ENCODE measurements at regions not wholly inside any gene's neighbourhood (a gene's known extent, or its start where the extent isn't known, plus 50 kb on each side); places are given as distances from the start of the nearest gene placed in this dataset.

DNA sequence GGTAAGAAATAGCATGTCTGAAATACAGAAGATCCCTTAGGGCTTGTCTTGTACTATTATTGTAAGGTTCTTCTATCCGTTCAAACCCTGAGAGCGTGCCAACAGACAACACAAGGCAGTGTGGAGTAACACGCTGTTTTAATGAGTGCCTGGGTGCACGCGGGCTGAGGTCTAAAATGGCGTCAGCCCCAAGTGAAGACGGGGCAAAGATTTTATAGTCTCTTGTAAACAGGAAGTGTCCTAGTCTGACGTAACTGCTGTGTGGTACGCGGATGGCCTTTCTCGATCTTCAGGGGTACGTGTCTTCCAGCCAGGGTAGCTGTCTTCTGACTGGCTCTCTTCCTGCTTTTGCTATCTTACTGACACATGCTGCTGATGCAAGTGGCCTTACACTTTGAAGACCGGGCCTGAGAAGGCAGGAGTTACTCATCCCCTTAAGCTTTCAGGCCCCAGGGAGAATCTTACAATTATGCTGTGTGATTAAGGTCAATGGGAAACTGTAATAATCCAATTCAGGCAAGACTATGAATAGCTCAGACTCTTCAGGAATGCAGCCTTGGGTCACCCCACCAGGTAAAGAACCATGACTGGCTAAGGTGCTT, 1812.0 kb upstream of the CDH9 start:
- Histone ChIP-seq H3K79me2 (ENCODE audit: low read length) (no peaks in the 10 kb centered on the region), H3K4me1 (ENCODE audit: low read length) (no peaks in the 10 kb centered on the region), H3K9me2 (replicated peaks; ENCODE audit: insufficient read depth, low read length) (no peaks in the 10 kb centered on the region), H4K20me1 (ENCODE audit: insufficient read depth, low read depth, low read length) (no peaks in the 10 kb centered on the region), H3K9me3 (ENCODE audit: low read length) (peaks cover 10% of the 10 kb centered on the region), H3K4me2 (ENCODE audit: low read depth, low read length, poor library complexity, severe bottlenecking) (no peak overlapping the region), H3K9ac (ENCODE audit: low read length) (no peak overlapping the region), H3K36me3 (ENCODE audit: insufficient read depth, low read length) (no peaks in the 10 kb centered on the region), H3K27me3 (ENCODE audit: low read length) (no peaks in the 10 kb centered on the region), H3K4me3 (ENCODE audit: low read length) (no peak overlapping the region), H2AFZ (ENCODE audit: low read length) (no peak overlapping the region), H3K27ac (ENCODE audit: low read length) (no peak overlapping the region)
- DNase-seq: no peak

DNA sequence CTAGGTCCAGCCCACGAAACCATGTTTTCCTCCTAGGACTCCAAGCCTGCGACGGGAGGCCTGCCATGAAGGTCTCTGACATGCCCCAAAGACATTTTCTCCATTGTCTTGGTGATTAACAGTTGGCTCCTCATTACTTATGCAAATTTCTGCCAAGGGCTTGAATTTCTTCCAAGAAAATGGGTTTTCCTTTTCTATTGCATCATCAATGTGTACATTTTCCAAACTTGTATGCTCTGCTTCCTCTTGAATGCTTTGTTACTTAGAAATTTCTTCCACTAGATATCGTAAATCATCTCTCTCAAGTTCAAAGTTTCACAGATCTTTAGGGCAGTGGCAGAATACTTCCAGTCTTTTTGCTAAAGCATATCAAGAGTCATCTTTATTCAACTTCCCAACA, 1792.7 kb upstream of the CDH9 start:
- Histone ChIP-seq H3K27ac (ENCODE audit: low read length) (no peak overlapping the region), H3K27me3 (ENCODE audit: low read length) (no peaks in the 10 kb centered on the region), H4K20me1 (ENCODE audit: insufficient read depth, low read depth, low read length) (no peaks in the 10 kb centered on the region), H3K9ac (ENCODE audit: low read length) (no peak overlapping the region), H3K9me3 (ENCODE audit: low read length) (peaks cover 11% of the 10 kb centered on the region), H3K36me3 (ENCODE audit: insufficient read depth, low read length) (no peaks in the 10 kb centered on the region), H3K9me2 (replicated peaks; ENCODE audit: insufficient read depth, low read length) (no peaks in the 10 kb centered on the region), H3K79me2 (ENCODE audit: low read length) (no peaks in the 10 kb centered on the region), H3K4me1 (ENCODE audit: low read length) (no peaks in the 10 kb centered on the region), H2AFZ (ENCODE audit: low read length) (no peak overlapping the region), H3K4me2 (ENCODE audit: low read depth, low read length, poor library complexity, severe bottlenecking) (no peak overlapping the region), H3K4me3 (ENCODE audit: low read length) (no peak overlapping the region)
- DNase-seq: no peak

DNA sequence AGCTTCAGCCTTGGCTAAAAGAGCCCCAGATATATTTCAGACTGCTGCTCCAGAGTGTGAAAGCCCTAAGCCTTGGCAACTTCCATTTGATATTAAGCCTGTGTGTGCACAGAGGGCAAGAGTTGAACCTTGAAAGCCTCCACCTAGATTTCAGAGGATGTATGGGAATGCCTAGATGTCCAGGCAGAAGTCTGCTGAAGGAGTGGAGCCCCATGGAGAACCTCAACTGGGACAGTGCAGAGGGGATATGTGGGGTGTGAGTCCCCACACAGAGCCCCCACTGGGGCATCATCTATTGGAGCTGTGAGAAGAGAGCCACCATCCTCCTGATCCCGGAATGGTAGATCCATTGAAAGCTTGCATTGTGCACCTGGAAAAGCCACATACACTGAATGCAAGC, 1784.8 kb upstream of the CDH9 start:
- Histone ChIP-seq H3K9me2 (replicated peaks; ENCODE audit: insufficient read depth, low read length) (no peaks in the 10 kb centered on the region), H3K9me3 (ENCODE audit: low read length) (peaks cover 6% of the 10 kb centered on the region; the same call in 1 of the 2 replicates), H2AFZ (ENCODE audit: low read length) (no peak overlapping the region), H3K27me3 (ENCODE audit: low read length) (no peaks in the 10 kb centered on the region), H3K9ac (ENCODE audit: low read length) (no peak overlapping the region), H3K4me2 (ENCODE audit: low read depth, low read length, poor library complexity, severe bottlenecking) (no peak overlapping the region), H3K27ac (ENCODE audit: low read length) (no peak overlapping the region), H3K4me1 (ENCODE audit: low read length) (no peaks in the 10 kb centered on the region), H4K20me1 (ENCODE audit: insufficient read depth, low read depth, low read length) (no peaks in the 10 kb centered on the region), H3K36me3 (ENCODE audit: insufficient read depth, low read length) (no peaks in the 10 kb centered on the region), H3K79me2 (ENCODE audit: low read length) (no peaks in the 10 kb centered on the region), H3K4me3 (ENCODE audit: low read length) (no peak overlapping the region)
- DNase-seq: no peak

GRCh38 chr5:28822071-28822470, 1783.7 kb upstream of the CDH9 start:
- Histone ChIP-seq H3K79me2 (ENCODE audit: low read length) (no peaks in the 10 kb centered on the region), H3K9me3 (ENCODE audit: low read length) (peaks cover 6% of the 10 kb centered on the region; the same call in 1 of the 2 replicates), H4K20me1 (ENCODE audit: insufficient read depth, low read depth, low read length) (no peaks in the 10 kb centered on the region), H3K27ac (ENCODE audit: low read length) (no peak overlapping the region), H3K4me1 (ENCODE audit: low read length) (no peaks in the 10 kb centered on the region), H3K36me3 (ENCODE audit: insufficient read depth, low read length) (no peaks in the 10 kb centered on the region), H2AFZ (ENCODE audit: low read length) (no peak overlapping the region), H3K4me2 (ENCODE audit: low read depth, low read length, poor library complexity, severe bottlenecking) (no peak overlapping the region), H3K27me3 (ENCODE audit: low read length) (no peaks in the 10 kb centered on the region), H3K4me3 (ENCODE audit: low read length) (no peak overlapping the region), H3K9me2 (replicated peaks; ENCODE audit: insufficient read depth, low read length) (no peaks in the 10 kb centered on the region), H3K9ac (ENCODE audit: low read length) (no peak overlapping the region)
- no peak for DNase-seq

- Histone ChIP-seq H3K79me2 (ENCODE audit: low read length) (no peaks in the 10 kb centered on the region), H2AFZ (ENCODE audit: low read length) (no peak overlapping the region), H3K4me2 (ENCODE audit: low read depth, low read length, poor library complexity, severe bottlenecking) (no peak overlapping the region)
Observed at GRCh38 chr5:28810751-28811136, 1772.4 kb upstream of the CDH9 start.

DNA sequence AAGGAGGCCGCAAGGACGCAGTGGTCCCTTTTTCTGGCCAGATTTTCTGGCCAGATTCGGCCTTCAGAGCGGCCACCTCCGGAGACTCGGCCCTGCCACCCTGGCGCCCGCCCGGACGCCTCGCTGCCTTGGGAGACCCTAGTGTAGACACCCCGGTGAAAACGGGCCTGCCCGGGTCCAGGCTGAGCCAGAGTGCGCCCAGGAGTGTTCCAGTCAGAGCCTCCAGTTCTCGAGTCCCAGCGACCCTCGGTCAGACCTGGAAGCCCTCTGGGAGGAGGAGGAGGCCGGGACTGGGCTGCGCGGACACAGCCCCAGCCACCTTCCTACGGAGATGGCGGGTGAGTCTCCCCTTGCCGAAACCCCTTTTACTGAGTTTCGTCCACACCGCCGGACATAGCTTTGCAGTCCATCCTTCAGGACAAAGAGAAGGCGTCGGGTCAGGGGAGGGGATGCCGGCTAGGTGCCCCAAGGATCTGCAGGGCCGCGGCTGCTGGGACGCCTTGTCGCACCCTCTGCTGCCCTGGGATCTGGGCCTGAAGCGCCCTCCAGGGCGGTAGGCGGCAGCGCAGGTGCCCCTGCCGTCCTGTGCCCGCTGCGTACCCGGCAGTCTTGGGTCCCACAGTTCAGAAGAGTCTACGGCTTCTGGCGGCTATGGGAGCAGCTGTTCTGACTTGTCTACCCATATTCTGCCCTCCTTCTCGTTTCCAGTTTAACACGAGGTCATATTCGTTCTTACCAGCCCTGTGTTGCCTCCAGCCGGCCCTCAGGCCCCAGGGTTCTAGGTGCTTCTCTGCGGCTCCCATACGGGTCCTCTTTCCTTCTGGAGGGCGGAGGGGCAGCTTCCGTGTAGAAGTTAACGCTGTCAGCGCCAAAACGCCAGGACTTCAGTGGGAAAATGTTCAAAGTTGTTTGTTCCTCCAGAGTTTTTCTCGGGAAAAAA, 1771.7 kb upstream of the CDH9 start:
- no peak for DNase-seq
- no peaks in the 10 kb centered on the region for H3K9me2 ChIP-seq (replicated peaks; ENCODE audit: insufficient read depth, low read length)
- no peaks in the 10 kb centered on the region for H3K79me2 ChIP-seq (ENCODE audit: low read length)
- H3K36me3 ChIP-seq (ENCODE audit: insufficient read depth, low read length): no peaks in the 10 kb centered on the region
- H3K27me3 ChIP-seq (ENCODE audit: low read length): no peaks in the 10 kb centered on the region
- no peaks in the 10 kb centered on the region for H3K4me1 ChIP-seq (ENCODE audit: low read length)
- H3K4me2 ChIP-seq (ENCODE audit: low read depth, low read length, poor library complexity, severe bottlenecking): no peak overlapping the region
- H4K20me1 ChIP-seq (ENCODE audit: insufficient read depth, low read depth, low read length): no peaks in the 10 kb centered on the region
- H3K9ac ChIP-seq (ENCODE audit: low read length): no peak overlapping the region
- H3K27ac ChIP-seq (ENCODE audit: low read length): no peak overlapping the region
- H2AFZ ChIP-seq (ENCODE audit: low read length): no peak overlapping the region
- no peak overlapping the region for H3K4me3 ChIP-seq (ENCODE audit: low read length)
- no peaks in the 10 kb centered on the region; the same call in 1 of the 2 replicates for H3K9me3 ChIP-seq (ENCODE audit: low read length)

More at GRCh38 chr5:28810751-28811136, 1772.4 kb upstream of the CDH9 start:
- H3K27me3 ChIP-seq (ENCODE audit: low read length): no peaks in the 10 kb centered on the region
- no peaks in the 10 kb centered on the region for H3K4me1 ChIP-seq (ENCODE audit: low read length)
- no peak overlapping the region for H3K27ac ChIP-seq (ENCODE audit: low read length)
- no peak for DNase-seq
- no peak overlapping the region for H3K9ac ChIP-seq (ENCODE audit: low read length)
- H3K9me2 ChIP-seq (replicated peaks; ENCODE audit: insufficient read depth, low read length): no peaks in the 10 kb centered on the region
- no peak overlapping the region for H3K4me3 ChIP-seq (ENCODE audit: low read length)
- no peaks in the 10 kb centered on the region for H3K36me3 ChIP-seq (ENCODE audit: insufficient read depth, low read length)
- no peaks in the 10 kb centered on the region; the same call in 1 of the 2 replicates for H3K9me3 ChIP-seq (ENCODE audit: low read length)
- no peaks in the 10 kb centered on the region for H4K20me1 ChIP-seq (ENCODE audit: insufficient read depth, low read depth, low read length)

- Histone ChIP-seq H3K9ac (ENCODE audit: low read length) (no peak overlapping the region), H3K9me3 (ENCODE audit: low read length) (no peaks in the 10 kb centered on the region; the same call in 1 of the 2 replicates), H3K4me2 (ENCODE audit: low read depth, low read length, poor library complexity, severe bottlenecking) (no peak overlapping the region), H2AFZ (ENCODE audit: low read length) (no peak overlapping the region), H3K9me2 (replicated peaks; ENCODE audit: insufficient read depth, low read length) (no peaks in the 10 kb centered on the region), H4K20me1 (ENCODE audit: insufficient read depth, low read depth, low read length) (no peaks in the 10 kb centered on the region), H3K36me3 (ENCODE audit: insufficient read depth, low read length) (no peaks in the 10 kb centered on the region), H3K27me3 (ENCODE audit: low read length) (no peaks in the 10 kb centered on the region), H3K79me2 (ENCODE audit: low read length) (no peaks in the 10 kb centered on the region), H3K27ac (ENCODE audit: low read length) (no peak overlapping the region), H3K4me1 (ENCODE audit: low read length) (no peaks in the 10 kb centered on the region), H3K4me3 (ENCODE audit: low read length) (no peak overlapping the region)
- no peak for DNase-seq
Observed at GRCh38 chr5:28808967-28809810, 1770.8 kb upstream of the CDH9 start.

All from Karpas-422 (cell line).